GM12878 (cell line): ENCODE measurements at regions not wholly inside any gene's neighbourhood (a gene's known extent, or its start where the extent isn't known, plus 50 kb on each side); places are given as distances from the start of the nearest gene placed in this dataset.
"Not testable (repeated sequence)": the region's sequence is repeated elsewhere in the genome, so short reads cannot be mapped to it uniquely, and the experiment has no call there.

ENCODE experiments used
- ATAC-seq: fragments of 200-7000 bp; cut with Tn5 transposase; 3 replicates; pipeline ENCODE4 v1.9.1; 2020; ENCODE audit warnings: mild to moderate bottlenecking, moderate library complexity
- BruUV-seq: library from RNA; stranded (reverse); fragments of 400-500 nt; replicated peaks from 2 replicates; lab custom pipeline; 2021; lab: Mats Ljungman, UMichigan
- CTCF ChIA-PET: fragments of 300-600 bp; sonication (Branson Sonifier 250); formaldehyde crosslinking; extraction: SDS; loops from one replicate; lab custom pipeline; 2021; ENCODE audit warnings: inconsistent platforms; lab: Yijun Ruan, JAX
- POLR2A ChIA-PET: fragments of 350-600 bp; formaldehyde crosslinking; extraction: SDS; loops from one replicate; lab custom pipeline; 2021; ENCODE audit warnings: inconsistent platforms; lab: Charles Lee
- RAD21 ChIA-PET: fragments of 300-600 bp; sonication (Branson Sonifier 250); formaldehyde crosslinking; loops from one replicate; lab custom pipeline; 2023; ENCODE audit warnings: antibody characterized with exemption; ENCODE audit not compliant: unreplicated experiment; lab: Charles Lee
- SMC1A ChIA-PET: fragments of 300-600 bp; sonication (Branson Sonifier 250); formaldehyde crosslinking; loops from one replicate; lab custom pipeline; 2023; ENCODE audit not compliant: unreplicated experiment, uncharacterized antibody; lab: Charles Lee
- DNase-seq: peaks from one replicate; pipeline ENCODE4 v3.0.0-alpha.2; 2011; ENCODE audit warnings: low read depth, low spot score
- FAIRE-seq: peaks from 3 replicates; lab custom pipeline; 2011; peaks lifted over from hg19 to GRCh38; lab: Jason Lieb, UNC
- H2AFZ ChIP-seq: 2 replicates; pipeline ENCODE4 v1.6.0; 2011; ENCODE audit warnings: low read depth, low read length, control low read depth; ENCODE audit not compliant: control insufficient read depth
- H3K27ac ChIP-seq: 2 replicates; pipeline ENCODE4 v1.5.1; 2011; ENCODE audit warnings: control low read depth; ENCODE audit not compliant: control insufficient read depth, insufficient read depth
- H3K27me3 ChIP-seq, 2 experiments: replicated peaks in 1 of 2; 2 replicates each; pipeline versions ENCODE4 v1.6.0 to v1.6.1; 2011; ENCODE audit warnings: low read length in 1 of 2; ENCODE audit not compliant: control insufficient read depth in 2 of 2, insufficient read depth in 2 of 2
- H3K36me3 ChIP-seq, 2 experiments: 2 replicates each; pipeline ENCODE4 v1.5.1; 2011; ENCODE audit warnings: low read length in 1 of 2; ENCODE audit not compliant: control insufficient read depth in 2 of 2, insufficient read depth in 2 of 2
- H3K4me1 ChIP-seq: 2 replicates; pipeline ENCODE4 v1.6.1; 2011; ENCODE audit warnings: mild to moderate bottlenecking, low read length, moderate library complexity, mixed read lengths; ENCODE audit not compliant: control insufficient read depth, insufficient read depth
- H3K4me2 ChIP-seq: 2 replicates; pipeline ENCODE4 v1.6.0; 2011; ENCODE audit warnings: control low read depth; ENCODE audit not compliant: control insufficient read depth, insufficient read depth
- H3K4me3 ChIP-seq: fragments of 200-600 bp; sonication (generic); 2 replicates; pipeline ENCODE4 v1.5.1; 2016
- H3K79me2 ChIP-seq: 2 replicates; pipeline ENCODE4 v1.6.0; 2011; ENCODE audit warnings: low read length; ENCODE audit not compliant: control insufficient read depth, insufficient read depth
- H3K9ac ChIP-seq: 2 replicates; pipeline ENCODE4 v1.8.0; 2011; ENCODE audit warnings: low read length, control low read depth, mixed read lengths; ENCODE audit not compliant: control insufficient read depth, insufficient read depth
- H3K9me3 ChIP-seq: replicated peaks from 3 replicates; pipeline ENCODE4 v1.5.1; 2011; ENCODE audit warnings: mild to moderate bottlenecking, low read length; ENCODE audit not compliant: control insufficient read depth, insufficient read depth
- H4K20me1 ChIP-seq: 2 replicates; pipeline ENCODE4 v1.6.0; 2011; ENCODE audit not compliant: control insufficient read depth, insufficient read depth
- MYC ChIP-seq: IDR thresholded peaks from 2 replicates; pipeline ENCODE4 v1.6.1; 2011; ENCODE audit warnings: mild to moderate bottlenecking, low read length, moderate library complexity, inconsistent platforms; ENCODE audit not compliant: insufficient read depth, insufficient replicate concordance, insufficient read length, severe bottlenecking
- WGBS: methylation state at CpG from one replicate; pipeline ENCODE4 v1.1.6; 2016; ENCODE audit warnings: low lambda C conversion rate; ENCODE audit not compliant: insufficient replicate concordance, insufficient coverage; ENCODE audit errors: missing lambda C conversion rate; 5-methylcytosine and 5-hydroxymethylcytosine counted together
- in situ Hi-C: fragments of 300-500 bp; cut with MboI; formaldehyde crosslinking; loops from 9 replicates; pipeline ENCODE4 v1.14.3; 2018; ENCODE audit warnings: mixed read lengths
- intact Hi-C: fragments of 100-400 bp; cut with micrococcal nuclease; formaldehyde crosslinking; loops from one replicate; pipeline ENCODE4 v1.14.2; 2022; ENCODE audit not compliant: unreplicated experiment

DNA sequence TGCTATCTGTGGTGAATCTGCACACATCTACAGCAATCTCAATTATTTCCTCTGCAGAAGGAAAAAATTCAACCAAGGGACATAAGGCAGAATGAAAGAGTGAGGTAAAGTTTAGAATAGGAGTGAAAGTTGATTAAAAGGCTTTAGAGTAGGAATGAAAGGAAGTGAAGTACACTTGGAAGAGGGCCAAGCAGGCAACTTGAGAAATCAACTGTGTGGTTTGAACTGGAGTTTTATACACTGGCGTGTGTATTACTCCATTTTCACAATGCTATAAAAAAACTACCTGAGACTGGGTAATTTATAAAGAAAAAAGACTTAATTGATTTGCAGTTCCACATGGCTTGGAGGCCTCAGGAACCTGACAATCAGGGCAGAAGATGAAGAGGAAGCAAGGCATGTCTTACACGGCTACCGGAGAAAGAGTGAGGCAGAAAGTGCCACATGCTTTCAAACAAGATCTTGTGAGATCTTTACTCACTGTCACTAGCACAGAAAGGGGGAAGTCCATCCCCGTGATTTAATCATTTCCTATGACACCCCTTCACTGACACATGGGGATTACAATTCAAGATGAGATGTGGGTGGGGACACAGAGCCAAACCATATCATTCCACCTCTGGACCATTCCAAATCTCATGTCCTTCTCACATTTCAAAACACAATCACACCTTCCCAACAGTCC, 234.8 kb downstream of the IL15 start:
- H3K4me3 ChIP-seq = no peak overlapping the region
- ATAC-seq = no peak
- no peaks in the 10 kb centered on the region for H3K36me3 ChIP-seq
- in situ Hi-C loops = no loop called here
- ChIA-PET POLR2A (no interaction called here), SMC1A (no interaction called here), RAD21 (no interaction called here), CTCF (no interaction called here)
- no peak overlapping the region for H3K9ac ChIP-seq
- H3K9me3 ChIP-seq = no peaks in the 10 kb centered on the region; the same call in 2 of the 3 replicates
- H3K4me2 ChIP-seq = no peak overlapping the region
- no peaks in the 10 kb centered on the region for H4K20me1 ChIP-seq
- no peak for DNase-seq
- BruUV-seq = no TSS peak
- intact Hi-C loops = no loop called here
- WGBS = 47% methylated on average over 4 of the region's 4 CpGs
- H2AFZ ChIP-seq = no peak overlapping the region
- no peaks in the 10 kb centered on the region for H3K79me2 ChIP-seq
- FAIRE-seq = no peak
- no peaks in the 10 kb centered on the region for H3K27me3 ChIP-seq
- no peak overlapping the region for H3K27ac ChIP-seq
- H3K4me1 ChIP-seq = no peaks in the 10 kb centered on the region
- no peak for TF ChIP-seq MYC

DNA sequence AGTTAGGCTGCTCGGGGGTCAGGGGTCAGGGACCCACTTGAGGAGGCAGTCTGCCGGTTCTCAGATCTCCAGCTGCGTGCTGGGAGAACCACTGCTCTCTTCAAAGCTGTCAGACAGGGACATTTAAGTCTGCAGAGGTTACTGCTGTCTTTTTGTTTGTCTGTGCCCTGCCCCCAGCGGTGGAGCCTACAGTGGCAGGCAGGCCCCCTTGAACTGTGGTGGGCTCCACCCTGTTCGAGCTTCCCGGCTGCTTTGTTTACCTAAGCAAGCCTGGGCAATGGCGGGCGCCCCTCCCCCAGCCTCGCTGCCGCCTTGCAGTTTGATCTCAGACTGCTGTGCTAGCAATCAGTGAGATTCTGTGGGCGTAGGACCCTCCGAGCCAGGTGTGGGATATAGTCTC, 246.3 kb downstream of the IL15 start:
- H3K79me2 ChIP-seq, CTCF ChIA-PET, H4K20me1 ChIP-seq, H3K4me2 ChIP-seq, SMC1A ChIA-PET, H3K36me3 ChIP-seq, ATAC-seq, POLR2A ChIA-PET, H3K27me3 ChIP-seq, H3K4me1 ChIP-seq, H3K9me3 ChIP-seq, BruUV-seq, intact Hi-C loops, FAIRE-seq, H3K27ac ChIP-seq, H3K9ac ChIP-seq, H3K4me3 ChIP-seq, RAD21 ChIA-PET, in situ Hi-C loops, DNase-seq, H2AFZ ChIP-seq: not testable (repeated sequence)
- 25% methylated on average over 9 of the region's 12 CpGs for WGBS
